GM19025 (cell line): ENCODE measurements at regions not wholly inside any gene's neighbourhood (a gene's known extent, or its start where the extent isn't known, plus 50 kb on each side); places are given as distances from the start of the nearest gene placed in this dataset.

Experiments used
- ATAC-seq: cut with Tn5 transposase; IDR thresholded peaks from one replicate; pipeline ENCODE4 v1.9.1; 2021; ENCODE audit warnings: mild to moderate bottlenecking, low read depth, moderate library complexity; ENCODE audit not compliant: unreplicated experiment

- no peak for ATAC-seq
Measured at GRCh38 chr13:39892721-39893685, 237.5 kb downstream of the COG6 start.

GRCh38 chr13:39893808-39894207 is 238.3 kb downstream of the COG6 start:
- no peak for ATAC-seq

- ATAC-seq, result no peak
Measured at GRCh38 chr13:39894586-39894985, 239.1 kb downstream of the COG6 start.

GRCh38 chr13:39895254-39895653 is 239.8 kb downstream of the COG6 start:
- ATAC-seq, result no peak

GRCh38 chr13:39897636-39898035 is 242.2 kb downstream of the COG6 start:
- ATAC-seq, result no peak

- ATAC-seq, result no peak
Measured at GRCh38 chr13:39900106-39900750, 244.8 kb downstream of the COG6 start.

GRCh38 chr13:39904959-39905358 is 249.5 kb downstream of the COG6 start:
- no peak for ATAC-seq

- ATAC-seq, result no peak
Measured at GRCh38 chr13:39909634-39910033, 254.2 kb downstream of the COG6 start.

- no peak for ATAC-seq
Measured at GRCh38 chr13:39910041-39910440, 254.6 kb downstream of the COG6 start.

GRCh38 chr13:39910833-39911232 is 255.4 kb downstream of the COG6 start:
- ATAC-seq, result no peak

- ATAC-seq, result no peak
Measured at GRCh38 chr13:39913339-39913738, 257.9 kb downstream of the COG6 start.

- ATAC-seq, result no peak
Measured at GRCh38 chr13:39913928-39914327, 258.5 kb downstream of the COG6 start.

- ATAC-seq, result no peak
Measured at GRCh38 chr13:39915418-39915817, 260.0 kb downstream of the COG6 start.

GRCh38 chr13:39916330-39916729 is 260.9 kb downstream of the COG6 start:
- ATAC-seq, result no peak

- no peak for ATAC-seq
Measured at GRCh38 chr13:39918620-39919236, 263.3 kb downstream of the COG6 start.

GRCh38 chr13:39920613-39921012 is 265.2 kb downstream of the COG6 start:
- ATAC-seq, result no peak

- ATAC-seq, result no peak
Measured at GRCh38 chr13:39926345-39926744, 270.9 kb downstream of the COG6 start.

GRCh38 chr13:39928261-39928660 is 272.8 kb downstream of the COG6 start:
- ATAC-seq, result no peak

GRCh38 chr13:39929583-39929982 is 274.1 kb downstream of the COG6 start:
- ATAC-seq, result no peak

GRCh38 chr13:39930060-39930459 is 274.6 kb downstream of the COG6 start:
- ATAC-seq, result no peak
